Dendritic cell treated with granulocyte-macrophage colony-stimulating factor and Interleukin-4, amounts not matched to agents 40 ng/mL and 50 ng/mL, for 4 days (primary cell): ENCODE measurements at regions not wholly inside any gene's neighbourhood (a gene's known extent, or its start where the extent isn't known, plus 50 kb on each side); places are given as distances from the start of the nearest gene placed in this dataset.

Experiments used
- H3K27ac Mint-ChIP-seq: one replicate; pipeline ENCODE4 v1.8.0; 2022; ENCODE audit warnings: mild to moderate bottlenecking, mixed read lengths
- H3K27me3 Mint-ChIP-seq: one replicate; pipeline ENCODE4 v1.8.0; 2022; ENCODE audit warnings: mild to moderate bottlenecking, mixed read lengths
- H3K36me3 Mint-ChIP-seq: one replicate; pipeline ENCODE4 v1.8.0; 2022; ENCODE audit warnings: low read depth, mixed read lengths
- H3K4me1 Mint-ChIP-seq: one replicate; pipeline ENCODE4 v1.8.0; 2022; ENCODE audit warnings: low read depth, mixed read lengths
- H3K4me3 Mint-ChIP-seq: one replicate; pipeline ENCODE4 v1.8.0; 2022; ENCODE audit warnings: mild to moderate bottlenecking, moderate library complexity, mixed read lengths
- H3K9me3 Mint-ChIP-seq: one replicate; pipeline ENCODE4 v1.8.0; 2022; ENCODE audit warnings: mixed read lengths
- intact Hi-C: fragments of 100-400 bp; cut with micrococcal nuclease; formaldehyde crosslinking; loops from one replicate; pipeline ENCODE4 v1.15.0; 2022

DNA sequence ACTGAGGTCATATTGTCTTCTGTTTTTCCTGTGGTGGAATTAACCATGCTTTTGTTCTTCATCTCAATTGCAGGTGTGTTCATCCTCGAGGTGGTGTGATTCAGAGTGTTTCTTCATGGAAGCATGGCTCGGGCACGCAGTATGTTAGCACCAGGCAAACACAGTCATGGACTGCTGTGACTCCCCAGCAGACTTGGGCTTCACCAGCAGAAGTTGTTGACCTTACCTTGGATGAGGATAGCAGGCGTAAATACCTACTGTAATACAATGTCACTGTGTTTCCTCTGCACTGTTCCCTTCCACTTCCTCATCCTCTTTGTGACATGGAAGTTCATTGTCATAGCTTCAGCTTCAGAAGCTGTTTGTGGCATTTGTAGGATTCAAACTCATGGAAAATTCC, 158.7 kb downstream of the HAUS1 start:
- Mint-ChIP-seq H3K27me3 (no peaks in the 10 kb centered on the region), H3K36me3 (peaks cover 37% of the 10 kb centered on the region), H3K4me1 (peaks cover 5% of the 10 kb centered on the region), H3K4me3 (no peak overlapping the region), H3K27ac (no peak overlapping the region), H3K9me3 (no peaks in the 10 kb centered on the region)
- intact Hi-C loops = no loop called here

DNA sequence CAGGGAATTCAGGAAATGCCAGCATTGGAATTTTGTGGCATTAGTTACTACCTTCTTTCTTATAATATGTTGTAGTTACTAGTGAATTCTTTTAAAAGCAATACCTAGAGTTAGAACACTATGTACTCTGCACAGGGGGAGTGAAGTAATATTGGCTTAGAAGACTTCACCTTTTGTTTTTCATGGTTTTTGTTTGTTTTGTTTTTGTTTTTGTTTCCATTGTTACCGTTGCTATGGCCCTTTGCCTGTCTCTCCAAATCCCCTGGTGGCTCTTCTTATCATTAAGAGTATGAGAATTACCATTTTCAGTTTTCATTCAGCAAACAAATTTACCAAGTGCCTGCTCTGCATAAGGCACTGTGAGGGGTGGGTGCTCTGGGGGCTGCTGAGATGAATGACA, 160.1 kb downstream of the HAUS1 start:
- no peaks in the 10 kb centered on the region for H3K27me3 Mint-ChIP-seq
- no peak overlapping the region for H3K27ac Mint-ChIP-seq
- H3K4me1 Mint-ChIP-seq = peaks cover 5% of the 10 kb centered on the region
- H3K4me3 Mint-ChIP-seq = no peak overlapping the region
- H3K9me3 Mint-ChIP-seq = no peaks in the 10 kb centered on the region
- H3K36me3 Mint-ChIP-seq = peaks cover 48% of the 10 kb centered on the region
- intact Hi-C loops = no loop called here

DNA sequence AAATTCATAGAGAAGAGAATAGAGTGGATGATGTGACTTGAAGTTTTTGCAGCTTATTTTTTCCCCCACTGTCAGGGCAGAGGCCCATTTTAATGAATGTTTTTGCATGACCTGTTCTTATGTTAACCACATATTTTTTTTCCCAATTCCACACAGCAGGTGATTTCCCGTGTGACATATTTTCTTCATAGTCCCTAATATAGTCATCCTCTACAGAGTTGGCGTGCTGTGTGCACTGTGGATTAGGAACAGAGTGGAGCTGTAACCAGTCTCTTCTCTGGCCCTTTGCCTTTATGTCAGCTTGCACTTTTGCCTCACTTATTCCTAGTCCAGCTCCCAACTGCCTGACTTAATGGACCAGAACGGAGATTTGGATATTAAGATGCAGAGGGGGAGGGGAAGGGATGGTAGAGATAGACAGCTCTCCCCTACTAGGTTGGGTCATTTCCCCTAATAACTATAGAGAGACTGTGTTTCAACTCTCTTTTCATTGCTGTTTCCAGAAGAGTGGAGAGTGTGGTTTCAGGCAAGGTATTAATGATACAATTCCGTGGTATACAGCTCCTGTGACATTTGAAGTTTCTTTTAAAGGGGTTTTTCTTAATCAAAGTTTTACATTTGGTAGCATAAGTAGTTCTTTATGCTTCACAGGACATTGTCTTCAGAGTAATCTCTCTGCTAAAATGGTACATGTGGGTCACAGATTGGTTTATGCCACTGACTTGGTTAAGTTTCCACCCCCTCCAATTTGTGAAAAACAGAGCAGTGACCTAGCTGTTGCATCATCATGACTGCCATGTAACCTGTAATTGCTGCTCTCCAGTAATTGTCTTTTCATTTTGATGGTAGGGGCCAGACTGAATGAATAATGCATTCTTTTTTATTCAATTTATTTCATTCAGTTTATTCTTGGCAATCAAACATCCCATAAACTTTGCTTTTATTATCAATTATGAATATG, 161.3 kb downstream of the HAUS1 start:
- Mint-ChIP-seq H3K9me3 (no peaks in the 10 kb centered on the region), H3K27ac (no peak overlapping the region), H3K36me3 (peaks cover 42% of the 10 kb centered on the region), H3K27me3 (no peaks in the 10 kb centered on the region), H3K4me3 (no peak overlapping the region), H3K4me1 (peaks cover 5% of the 10 kb centered on the region)
- intact Hi-C loops = no loop called here

DNA sequence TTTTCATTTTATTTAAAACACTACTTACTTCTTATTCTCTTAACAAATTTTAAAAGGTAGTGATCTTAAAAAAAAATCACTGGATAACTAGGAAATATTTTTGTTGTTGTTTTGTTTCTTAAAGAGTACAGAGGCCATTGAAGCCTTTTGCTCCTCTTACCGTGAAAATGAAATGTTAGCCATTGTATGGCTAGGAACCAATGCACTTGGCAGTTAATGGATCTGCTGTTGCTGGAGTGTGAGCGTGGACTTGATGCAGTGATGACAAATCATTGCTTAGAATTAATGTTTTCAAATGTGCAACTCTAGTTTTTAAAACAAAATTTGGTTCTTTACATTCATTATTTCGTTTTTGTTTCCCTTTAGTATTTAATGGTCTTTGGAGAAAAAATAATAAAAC, 162.3 kb downstream of the HAUS1 start:
- Mint-ChIP-seq H3K36me3 (peaks cover 42% of the 10 kb centered on the region), H3K4me3 (no peak overlapping the region), H3K27me3 (no peaks in the 10 kb centered on the region), H3K27ac (no peak overlapping the region), H3K9me3 (no peaks in the 10 kb centered on the region), H3K4me1 (peaks cover 5% of the 10 kb centered on the region)
- intact Hi-C loops = no loop called here

DNA sequence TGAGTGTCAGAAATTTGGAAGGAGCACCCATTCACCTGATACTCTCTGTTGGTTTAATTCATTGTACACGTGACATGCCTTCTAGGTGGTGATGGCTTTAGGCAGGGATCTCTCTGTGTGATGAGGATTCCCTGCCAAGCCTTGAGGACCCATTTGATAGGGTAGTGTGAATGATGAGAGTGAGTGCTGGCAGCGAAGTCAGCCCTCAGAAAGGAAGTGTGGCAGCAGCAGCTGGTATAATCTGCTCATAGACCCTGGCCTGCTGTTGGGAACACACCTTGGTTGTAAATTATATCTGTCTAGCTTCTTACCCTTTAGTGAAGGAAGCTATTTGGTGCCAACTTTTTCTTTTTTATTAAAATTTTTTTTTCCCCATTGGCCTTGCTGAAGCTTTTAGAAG, 164.5 kb downstream of the HAUS1 start:
- H3K4me3 Mint-ChIP-seq = no peak overlapping the region
- H3K27ac Mint-ChIP-seq = no peak overlapping the region
- no peaks in the 10 kb centered on the region for H3K4me1 Mint-ChIP-seq
- no peaks in the 10 kb centered on the region for H3K9me3 Mint-ChIP-seq
- intact Hi-C loops = no loop called here
- no peaks in the 10 kb centered on the region for H3K27me3 Mint-ChIP-seq
- peaks cover 31% of the 10 kb centered on the region for H3K36me3 Mint-ChIP-seq

DNA sequence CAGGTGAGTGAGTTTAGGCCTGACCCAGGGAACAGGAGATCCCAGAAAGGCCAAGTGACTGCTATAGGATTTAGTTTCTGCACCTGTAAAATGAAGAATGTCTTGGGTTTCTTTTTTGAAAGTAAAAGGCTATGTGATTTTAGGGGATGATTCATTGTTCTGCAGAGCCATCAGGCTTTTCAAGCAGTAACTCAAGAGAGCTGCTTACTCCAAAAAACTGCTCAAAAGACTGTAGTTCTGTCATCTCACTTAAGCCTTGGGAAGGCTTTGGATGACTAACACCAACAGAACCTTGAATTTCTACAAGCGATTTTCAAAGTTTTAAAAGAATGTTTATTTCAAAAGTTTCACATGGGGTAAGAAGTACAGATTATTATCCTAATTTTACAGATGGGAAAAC, 165.1 kb downstream of the HAUS1 start:
- no peak overlapping the region for H3K4me3 Mint-ChIP-seq
- intact Hi-C loops = no loop called here
- no peaks in the 10 kb centered on the region for H3K27me3 Mint-ChIP-seq
- H3K4me1 Mint-ChIP-seq = no peaks in the 10 kb centered on the region
- H3K36me3 Mint-ChIP-seq = peaks cover 25% of the 10 kb centered on the region
- H3K9me3 Mint-ChIP-seq = no peaks in the 10 kb centered on the region
- H3K27ac Mint-ChIP-seq = no peak overlapping the region

DNA sequence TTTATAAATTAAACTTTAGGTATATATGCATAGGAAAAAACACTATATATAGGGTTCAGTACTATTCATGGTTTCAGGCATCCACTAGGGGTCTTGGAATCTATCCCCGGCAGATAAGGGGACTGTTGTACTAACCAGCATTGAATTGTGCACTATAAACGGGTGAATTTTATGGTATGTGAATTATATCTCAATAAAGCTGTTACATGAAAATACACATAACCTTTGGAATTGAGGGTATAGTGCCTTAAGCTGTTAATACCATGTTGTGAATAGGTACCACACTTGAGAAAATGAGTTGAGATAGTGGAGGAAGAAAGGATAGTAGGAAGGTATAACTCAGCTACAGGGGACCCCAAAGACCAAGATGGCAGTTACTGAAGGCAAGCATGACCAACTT, 167.3 kb downstream of the HAUS1 start:
- Mint-ChIP-seq H3K9me3 (no peaks in the 10 kb centered on the region), H3K27me3 (no peaks in the 10 kb centered on the region), H3K36me3 (peaks cover 13% of the 10 kb centered on the region), H3K4me1 (no peaks in the 10 kb centered on the region), H3K4me3 (no peak overlapping the region), H3K27ac (no peak overlapping the region)
- intact Hi-C loops = no loop called here

DNA sequence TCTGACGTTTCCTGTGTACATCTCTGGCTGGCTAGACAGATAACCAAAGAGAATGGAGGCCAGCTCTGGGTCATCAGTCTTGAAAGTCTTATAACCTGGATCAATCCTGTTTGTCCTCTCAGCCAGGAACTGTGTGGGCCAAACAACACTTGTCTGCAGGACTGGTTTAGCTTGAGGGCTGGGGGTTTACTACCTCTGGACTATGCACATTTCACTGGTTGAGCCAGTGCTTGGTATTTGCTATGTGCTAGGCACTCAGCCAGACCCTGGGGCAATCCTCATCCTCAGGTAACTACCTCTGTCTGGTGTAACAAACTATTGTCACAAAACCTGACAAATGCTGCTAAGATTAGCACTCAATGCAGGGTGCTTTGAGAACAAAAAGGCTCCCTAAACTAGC, 169.7 kb downstream of the HAUS1 start:
- no peaks in the 10 kb centered on the region for H3K27me3 Mint-ChIP-seq
- intact Hi-C loops = no loop called here
- H3K4me1 Mint-ChIP-seq = no peaks in the 10 kb centered on the region
- no peak overlapping the region for H3K4me3 Mint-ChIP-seq
- H3K27ac Mint-ChIP-seq = no peak overlapping the region
- no peaks in the 10 kb centered on the region for H3K9me3 Mint-ChIP-seq
- peaks cover 5% of the 10 kb centered on the region for H3K36me3 Mint-ChIP-seq

DNA sequence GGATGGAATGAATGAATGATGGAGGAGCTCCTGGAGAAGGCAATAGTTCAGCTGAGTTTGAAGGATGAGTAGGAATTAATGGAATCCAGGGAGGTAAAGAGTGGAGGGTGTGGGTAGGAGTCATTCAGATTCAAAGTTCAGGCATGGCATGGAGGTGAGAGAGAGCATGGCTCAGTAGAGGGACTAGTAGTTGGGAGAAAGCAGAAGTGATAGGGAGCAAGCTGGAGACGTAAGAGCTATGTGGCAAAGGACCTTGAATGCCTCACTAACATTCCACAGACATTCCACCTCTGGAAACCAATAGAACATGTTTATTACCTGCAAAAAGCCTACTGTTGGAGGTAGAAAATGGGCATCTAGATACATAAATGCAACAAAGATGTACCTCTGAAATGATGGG, 170.1 kb downstream of the HAUS1 start:
- intact Hi-C loops = no loop called here
- H3K9me3 Mint-ChIP-seq = no peaks in the 10 kb centered on the region
- no peaks in the 10 kb centered on the region for H3K4me1 Mint-ChIP-seq
- peaks cover under 1% of the 10 kb centered on the region for H3K36me3 Mint-ChIP-seq
- no peak overlapping the region for H3K27ac Mint-ChIP-seq
- H3K27me3 Mint-ChIP-seq = no peaks in the 10 kb centered on the region
- no peak overlapping the region for H3K4me3 Mint-ChIP-seq

DNA sequence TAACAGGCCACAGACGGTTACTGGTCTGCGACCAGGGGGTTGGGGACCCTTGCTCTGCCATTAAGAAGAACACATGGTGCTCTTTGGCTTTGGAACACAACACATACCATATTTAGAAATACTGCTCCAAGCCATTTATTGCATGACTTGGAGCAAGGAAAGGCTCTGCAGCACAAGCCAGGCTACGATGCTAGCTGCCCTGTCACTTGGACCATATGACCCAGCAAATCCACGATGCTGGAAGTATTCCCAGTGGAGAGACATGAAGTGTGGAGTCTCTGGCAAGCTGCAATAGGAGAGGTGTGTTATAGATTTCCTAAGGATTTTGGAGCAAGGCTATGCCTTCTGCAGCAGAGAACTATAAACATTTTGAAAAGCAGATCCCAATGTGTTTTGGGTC, 171.2 kb downstream of the HAUS1 start:
- H3K9me3 Mint-ChIP-seq = no peaks in the 10 kb centered on the region
- H3K27me3 Mint-ChIP-seq = no peaks in the 10 kb centered on the region

DNA sequence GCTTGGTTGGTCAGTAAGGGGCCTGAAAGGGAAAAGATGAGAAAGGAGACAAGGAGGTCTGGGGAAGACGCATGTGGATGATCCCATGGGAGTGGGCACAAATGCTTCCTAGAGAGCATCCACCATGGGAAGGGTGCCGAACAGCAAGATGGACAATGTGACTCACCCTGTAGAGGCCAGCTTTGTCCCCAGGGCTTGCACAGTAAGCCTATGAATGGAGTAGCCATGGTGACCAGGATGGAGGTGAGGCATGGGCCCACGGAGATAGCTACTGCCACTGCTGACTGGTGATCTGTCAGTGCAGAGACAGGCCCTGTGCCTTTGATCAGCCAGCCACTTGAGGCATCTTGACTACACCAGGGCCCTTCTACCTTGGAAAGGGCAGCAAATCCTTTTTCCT, 172.6 kb downstream of the HAUS1 start:
- no peak overlapping the region for H3K4me3 Mint-ChIP-seq
- no peaks in the 10 kb centered on the region for H3K27me3 Mint-ChIP-seq
- H3K4me1 Mint-ChIP-seq = no peaks in the 10 kb centered on the region
- H3K27ac Mint-ChIP-seq = no peak overlapping the region
- intact Hi-C loops = no loop called here
- H3K9me3 Mint-ChIP-seq = no peaks in the 10 kb centered on the region
- no peaks in the 10 kb centered on the region for H3K36me3 Mint-ChIP-seq

More for the DNA sequence above, 171.2 kb downstream of the HAUS1 start:
- Mint-ChIP-seq H3K4me1 (no peaks in the 10 kb centered on the region), H3K4me3 (no peak overlapping the region), H3K36me3 (no peaks in the 10 kb centered on the region), H3K27ac (no peak overlapping the region)
- intact Hi-C loops = no loop called here

DNA sequence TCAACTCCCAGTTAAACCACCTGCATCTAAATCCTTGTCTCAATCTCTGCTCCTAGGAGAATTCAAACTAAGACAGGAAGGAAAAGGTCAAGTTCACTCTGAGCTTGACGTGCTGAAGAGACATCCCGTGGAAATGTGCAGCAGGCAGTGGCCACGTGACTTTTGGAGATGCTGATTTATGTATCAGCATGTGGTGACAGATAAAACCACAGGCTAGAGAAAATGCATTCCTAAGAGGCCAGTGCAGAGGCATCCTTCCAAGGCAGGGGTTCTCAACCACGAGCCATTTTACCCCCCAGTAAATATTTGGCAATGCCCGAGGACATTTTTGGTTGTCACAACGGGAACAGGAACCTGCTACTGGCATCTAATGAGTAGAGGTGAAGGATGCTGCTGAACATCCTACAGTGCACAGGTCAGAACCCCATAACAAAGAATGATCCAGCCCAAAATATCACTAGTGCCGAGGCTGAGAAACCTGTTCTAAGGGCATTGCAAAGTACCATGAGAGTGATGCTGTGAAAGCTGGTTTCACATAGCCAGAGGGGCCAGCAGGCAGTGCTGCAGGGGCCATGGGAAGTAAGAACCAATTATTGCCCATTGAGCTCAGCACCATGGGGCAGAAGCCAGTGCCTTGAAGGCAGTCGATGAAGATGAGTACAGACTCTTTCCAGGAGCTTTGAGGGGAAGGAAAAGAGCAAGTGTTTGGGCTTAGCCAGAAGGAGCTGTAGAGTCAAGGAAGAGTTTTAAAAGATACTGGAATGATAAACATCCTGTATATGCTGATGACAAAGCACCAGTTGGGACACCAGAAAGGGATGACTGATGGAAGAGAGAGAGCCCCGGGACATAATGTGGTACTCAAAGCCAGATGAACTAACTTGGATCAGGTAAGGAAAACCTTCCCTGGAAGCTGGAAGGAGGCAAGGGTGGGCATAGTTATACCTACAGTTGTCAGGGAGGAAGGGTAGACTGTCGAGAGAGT, 174.6 kb downstream of the HAUS1 start:
- Mint-ChIP-seq H3K27ac (no peak overlapping the region), H3K9me3 (no peaks in the 10 kb centered on the region), H3K27me3 (no peaks in the 10 kb centered on the region), H3K4me3 (no peak overlapping the region), H3K36me3 (no peaks in the 10 kb centered on the region), H3K4me1 (peaks cover 11% of the 10 kb centered on the region)
- intact Hi-C loops = no loop called here

DNA sequence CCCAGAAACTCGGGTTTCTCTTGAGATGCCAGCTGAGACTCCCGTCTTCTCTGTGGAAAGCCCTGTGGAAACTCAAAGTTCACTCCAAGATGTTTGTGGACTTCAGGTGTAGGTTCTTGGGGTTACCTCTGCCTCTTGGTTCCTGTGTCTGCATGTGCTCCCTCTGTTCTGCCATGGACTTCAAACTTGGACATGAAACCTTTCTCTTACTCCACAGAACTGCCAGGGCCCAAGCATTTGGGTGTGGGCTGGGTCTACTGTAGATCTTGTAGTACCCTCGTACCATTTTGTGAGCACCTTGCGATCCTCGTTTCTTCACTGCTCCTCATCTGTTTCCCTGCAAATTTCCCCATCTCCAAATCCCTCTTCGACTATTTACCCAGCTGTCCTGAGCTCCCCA, 175.5 kb downstream of the HAUS1 start:
- Mint-ChIP-seq H3K9me3 (no peaks in the 10 kb centered on the region), H3K4me3 (no peak overlapping the region), H3K27me3 (no peaks in the 10 kb centered on the region), H3K36me3 (no peaks in the 10 kb centered on the region), H3K27ac (no peak overlapping the region), H3K4me1 (peaks cover 11% of the 10 kb centered on the region)
- intact Hi-C loops = no loop called here
